ENCODE measurements at regions not wholly inside any gene's neighbourhood (a gene's known extent, or its start where the extent isn't known, plus 50 kb on each side); places are given as distances from the start of the nearest gene placed in this dataset.

DNA sequence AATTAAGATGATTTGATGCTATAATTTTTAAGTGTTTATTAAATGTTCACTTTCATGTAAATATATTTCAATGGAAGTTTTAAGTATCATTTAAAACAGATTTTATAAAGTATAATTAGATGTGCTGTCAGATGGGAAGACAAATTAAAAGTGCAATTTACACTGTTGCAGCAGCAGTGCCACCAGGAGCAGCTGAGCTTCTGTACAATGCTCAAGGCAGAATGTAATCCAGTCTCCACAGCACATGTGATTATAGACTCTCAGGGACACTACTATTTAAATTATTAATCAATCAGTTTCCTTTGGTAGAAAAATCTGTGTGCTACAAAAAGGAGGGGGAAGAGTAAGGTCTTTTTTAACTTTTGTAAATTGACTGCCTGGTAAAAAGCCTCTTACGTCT is 285.7 kb upstream of the USP15 start:
- Histone ChIP-seq H3K27ac (ENCODE audit: low read length) (no peak overlapping the region), H3K36me3 (replicated peaks; ENCODE audit: low read depth, low read length) (no peaks in the 10 kb centered on the region), H3K9me3 (ENCODE audit: insufficient read depth, low read length) (no peaks in the 10 kb centered on the region), H3K27me3 (ENCODE audit: low read depth, low read length) (no peaks in the 10 kb centered on the region), H3K4me2 (ENCODE audit: low read length) (no peak overlapping the region), H4K20me1 (ENCODE audit: insufficient read depth, low read length) (no peaks in the 10 kb centered on the region), H3K4me1 (ENCODE audit: low read length) (no peaks in the 10 kb centered on the region), H3K4me3 (ENCODE audit: low read length) (no peak overlapping the region), H2AFZ (ENCODE audit: low read depth, low read length) (no peak overlapping the region), H3K9ac (ENCODE audit: low read length) (no peak overlapping the region), H3K79me2 (ENCODE audit: low read length) (no peaks in the 10 kb centered on the region)
- TF ChIP-seq EZH2phosphoT487 (IDR thresholded peaks at IDR 0.05; ENCODE audit: low read depth): no peak
- TF ChIP-seq, protein P1, sequence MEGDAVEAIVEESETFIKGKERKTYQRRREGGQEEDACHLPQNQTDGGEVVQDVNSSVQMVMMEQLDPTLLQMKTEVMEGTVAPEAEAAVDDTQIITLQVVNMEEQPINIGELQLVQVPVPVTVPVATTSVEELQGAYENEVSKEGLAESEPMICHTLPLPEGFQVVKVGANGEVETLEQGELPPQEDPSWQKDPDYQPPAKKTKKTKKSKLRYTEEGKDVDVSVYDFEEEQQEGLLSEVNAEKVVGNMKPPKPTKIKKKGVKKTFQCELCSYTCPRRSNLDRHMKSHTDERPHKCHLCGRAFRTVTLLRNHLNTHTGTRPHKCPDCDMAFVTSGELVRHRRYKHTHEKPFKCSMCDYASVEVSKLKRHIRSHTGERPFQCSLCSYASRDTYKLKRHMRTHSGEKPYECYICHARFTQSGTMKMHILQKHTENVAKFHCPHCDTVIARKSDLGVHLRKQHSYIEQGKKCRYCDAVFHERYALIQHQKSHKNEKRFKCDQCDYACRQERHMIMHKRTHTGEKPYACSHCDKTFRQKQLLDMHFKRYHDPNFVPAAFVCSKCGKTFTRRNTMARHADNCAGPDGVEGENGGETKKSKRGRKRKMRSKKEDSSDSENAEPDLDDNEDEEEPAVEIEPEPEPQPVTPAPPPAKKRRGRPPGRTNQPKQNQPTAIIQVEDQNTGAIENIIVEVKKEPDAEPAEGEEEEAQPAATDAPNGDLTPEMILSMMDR (IDR thresholded peaks at IDR 0.05; ENCODE audit: low read depth, low read length): no peak

DNA sequence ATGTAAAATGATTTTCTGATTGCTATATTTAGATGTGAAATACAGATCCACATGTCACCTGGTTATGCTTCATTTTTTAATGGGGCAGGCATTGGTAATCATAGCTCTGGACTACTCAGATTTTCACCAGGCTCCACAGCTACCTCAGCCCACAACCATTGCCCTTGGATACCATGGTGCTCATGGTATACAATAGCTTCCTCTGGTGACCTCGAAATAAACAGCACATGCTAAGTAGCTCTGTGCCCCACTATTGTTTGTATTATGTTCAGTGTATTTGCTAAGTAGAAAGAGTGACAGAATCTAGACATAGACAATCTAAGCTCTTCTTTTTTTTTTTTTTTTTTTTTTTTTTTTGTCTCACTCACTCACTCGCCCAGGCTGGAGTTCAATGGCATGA is 274.4 kb upstream of the USP15 start:
- no peak overlapping the region for H3K27ac ChIP-seq (ENCODE audit: low read length)
- H3K4me2 ChIP-seq (ENCODE audit: low read length): no peak overlapping the region
- no peak overlapping the region for H3K4me3 ChIP-seq (ENCODE audit: low read length)
- no peaks in the 10 kb centered on the region for H3K79me2 ChIP-seq (ENCODE audit: low read length)
- H3K9ac ChIP-seq (ENCODE audit: low read length): no peak overlapping the region
- no peaks in the 10 kb centered on the region for H3K9me3 ChIP-seq (ENCODE audit: insufficient read depth, low read length)
- no peaks in the 10 kb centered on the region for H3K27me3 ChIP-seq (ENCODE audit: low read depth, low read length)
- H4K20me1 ChIP-seq (ENCODE audit: insufficient read depth, low read length): no peaks in the 10 kb centered on the region
- no peak overlapping the region for H2AFZ ChIP-seq (ENCODE audit: low read depth, low read length)
- no peaks in the 10 kb centered on the region for H3K36me3 ChIP-seq (replicated peaks; ENCODE audit: low read depth, low read length)
- TF ChIP-seq, protein P1 (IDR thresholded peaks at IDR 0.05; ENCODE audit: low read depth, low read length): no peak
- TF ChIP-seq EZH2phosphoT487 (IDR thresholded peaks at IDR 0.05; ENCODE audit: low read depth): no peak
- no peaks in the 10 kb centered on the region; the same call in 1 of the 2 replicates for H3K4me1 ChIP-seq (ENCODE audit: low read length)

- no peaks in the 10 kb centered on the region for H3K36me3 ChIP-seq (replicated peaks; ENCODE audit: low read depth, low read length)
- no peak overlapping the region for H3K27ac ChIP-seq (ENCODE audit: low read length)
- TF ChIP-seq, protein P1 (IDR thresholded peaks at IDR 0.05; ENCODE audit: low read depth, low read length): no peak
- no peak for TF ChIP-seq EZH2phosphoT487 (IDR thresholded peaks at IDR 0.05; ENCODE audit: low read depth)
- H3K4me3 ChIP-seq (ENCODE audit: low read length): no peak overlapping the region
- H3K27me3 ChIP-seq (ENCODE audit: low read depth, low read length): no peaks in the 10 kb centered on the region
- no peak overlapping the region for H3K4me2 ChIP-seq (ENCODE audit: low read length)
- H3K9me3 ChIP-seq (ENCODE audit: insufficient read depth, low read length): no peaks in the 10 kb centered on the region
- no peak overlapping the region for H3K9ac ChIP-seq (ENCODE audit: low read length)
- H3K4me1 ChIP-seq (ENCODE audit: low read length): peaks cover 13% of the 10 kb centered on the region
- H3K79me2 ChIP-seq (ENCODE audit: low read length): no peaks in the 10 kb centered on the region
- H4K20me1 ChIP-seq (ENCODE audit: insufficient read depth, low read length): no peaks in the 10 kb centered on the region
- no peak overlapping the region for H2AFZ ChIP-seq (ENCODE audit: low read depth, low read length)
Observed at GRCh38 chr12:61987173-61987572, 273.0 kb upstream of the USP15 start.

DNA sequence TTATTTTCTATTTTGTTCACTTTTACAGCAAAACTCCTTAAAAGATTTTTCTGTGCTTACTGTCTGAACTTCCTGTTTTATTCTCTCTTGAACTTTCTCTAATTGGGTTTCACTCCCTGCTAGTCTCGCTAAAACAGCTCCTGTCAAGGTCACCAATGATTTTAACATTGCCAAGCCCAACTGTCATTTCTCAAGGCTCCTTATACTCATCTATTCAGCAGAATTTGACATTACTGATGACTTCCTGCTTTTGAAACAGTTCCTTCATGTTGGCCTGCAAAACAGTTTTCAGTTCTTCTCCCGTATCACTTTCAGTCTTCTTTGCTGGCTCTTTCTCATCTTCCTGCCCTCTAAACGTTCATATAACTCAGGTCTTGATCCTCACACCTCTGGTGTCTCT is 268.5 kb upstream of the USP15 start:
- peak overlapping the region; percentile 23; the same call in 1 of the 2 replicates for H3K4me3 ChIP-seq (ENCODE audit: low read length)
- H3K4me1 ChIP-seq (ENCODE audit: low read length): peaks cover 28% of the 10 kb centered on the region
- no peak for TF ChIP-seq EZH2phosphoT487 (IDR thresholded peaks at IDR 0.05; ENCODE audit: low read depth)
- TF ChIP-seq, protein P1 (IDR thresholded peaks at IDR 0.05; ENCODE audit: low read depth, low read length): no peak
- no peaks in the 10 kb centered on the region for H3K9me3 ChIP-seq (ENCODE audit: insufficient read depth, low read length)
- 0 out of 2 replicates have a peak overlapping the region, but pooled peaks have one; percentile 2 for H3K27ac ChIP-seq (ENCODE audit: low read length)
- H3K4me2 ChIP-seq (ENCODE audit: low read length): peak overlapping the region; percentile 58
- no peaks in the 10 kb centered on the region for H3K36me3 ChIP-seq (replicated peaks; ENCODE audit: low read depth, low read length)
- H2AFZ ChIP-seq (ENCODE audit: low read depth, low read length): 0 out of 2 replicates have a peak overlapping the region, but pooled peaks have one; percentile 12
- H4K20me1 ChIP-seq (ENCODE audit: insufficient read depth, low read length): no peaks in the 10 kb centered on the region
- H3K79me2 ChIP-seq (ENCODE audit: low read length): no peaks in the 10 kb centered on the region
- H3K9ac ChIP-seq (ENCODE audit: low read length): 0 out of 2 replicates have a peak overlapping the region, but pooled peaks have one; percentile 0
- H3K27me3 ChIP-seq (ENCODE audit: low read depth, low read length): 0 out of 2 replicates have a peak, but pooled peaks cover 9% of the 10 kb centered on the region

Measured in OCI-LY3 (cell line).